Esophagus mucosa (tissue), 1 donor: ENCODE measurements at regions not wholly inside any gene's neighbourhood (a gene's known extent, or its start where the extent isn't known, plus 50 kb on each side); places are given as distances from the start of the nearest gene placed in this dataset.

ENCODE experiments used
- ATAC-seq: fragments of 200-7000 bp; cut with Tn5 transposase; one replicate; pipeline ENCODE4 v1.9.1; 2020
- donor health status: DM: yes; HTN: yes; CAD: no.

GRCh38 chr11:93963072-93963471, 58.1 kb upstream of the HEPHL1 start:
- no peak for ATAC-seq

- ATAC-seq, result no peak
Measured at GRCh38 chr11:93967258-93967657, 53.9 kb upstream of the HEPHL1 start.

- ATAC-seq, result no peak
Measured at GRCh38 chr11:93967944-93968343, 53.2 kb upstream of the HEPHL1 start.

DNA sequence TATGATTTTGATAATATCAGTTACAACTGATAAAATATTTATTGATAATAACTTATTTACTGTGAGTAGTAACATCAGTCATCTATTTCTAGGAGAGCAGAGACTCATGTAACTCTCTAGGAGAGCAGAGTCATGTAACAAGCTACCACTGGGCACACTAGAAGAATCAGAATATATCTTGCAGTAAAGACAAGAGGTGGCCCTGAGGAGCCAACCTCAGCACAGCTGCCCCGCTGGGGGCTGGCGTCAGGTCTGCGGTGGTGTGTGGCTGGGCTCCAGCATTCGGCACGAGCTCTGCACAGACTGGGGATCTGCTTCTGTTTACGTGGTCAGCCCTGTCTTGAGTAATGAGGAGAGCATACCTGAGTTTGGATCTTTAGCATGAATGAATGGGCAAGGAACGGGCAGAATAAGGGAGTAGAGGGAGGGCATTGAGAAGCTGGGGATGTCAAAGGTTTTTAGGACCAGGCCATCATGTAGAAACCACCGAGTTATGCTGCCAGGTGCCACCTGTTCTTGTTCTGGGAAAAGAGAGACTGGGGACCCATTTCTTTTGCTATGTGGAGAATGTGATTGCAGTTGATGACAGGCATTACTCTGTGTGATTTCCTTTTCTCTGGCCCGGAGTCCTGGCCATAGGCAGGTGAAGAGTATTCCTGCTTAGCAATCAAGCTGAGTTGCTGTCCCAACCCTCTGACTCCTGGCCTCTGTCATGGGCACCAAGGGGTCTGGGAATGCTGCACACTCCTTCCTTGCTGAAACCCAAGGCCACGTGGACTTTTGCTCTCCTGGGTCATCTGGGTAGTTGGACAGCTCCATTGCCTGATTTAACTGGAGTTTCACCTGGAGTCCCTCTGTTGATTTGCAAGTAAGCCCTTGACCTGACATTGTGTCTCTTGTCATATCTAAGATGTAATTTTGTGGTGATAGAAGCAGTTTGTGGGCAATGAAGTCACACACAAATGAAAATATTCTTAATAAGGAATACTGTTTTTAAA, 50.9 kb upstream of the HEPHL1 start:
- no peak for ATAC-seq
